Breast epithelium (tissue), 3 donors: ENCODE measurements at regions not wholly inside any gene's neighbourhood (a gene's known extent, or its start where the extent isn't known, plus 50 kb on each side); places are given as distances from the start of the nearest gene placed in this dataset.

Source experiments
- CTCF ChIP-seq, 3 donors: fragments of 450-650 bp; IDR thresholded peaks; one replicate each; pipeline ENCODE4 v1.5.1; 2016 to 2017; ENCODE audit warnings: antibody characterized with exemption in 3 of 3, mild to moderate bottlenecking in 3 of 3, moderate library complexity in 3 of 3
- POLR2A ChIP-seq: fragments of 450-650 bp; IDR thresholded peaks from one replicate; pipeline ENCODE4 v1.6.1; 2016; ENCODE audit warnings: antibody characterized with exemption, mild to moderate bottlenecking, moderate library complexity

DNA sequence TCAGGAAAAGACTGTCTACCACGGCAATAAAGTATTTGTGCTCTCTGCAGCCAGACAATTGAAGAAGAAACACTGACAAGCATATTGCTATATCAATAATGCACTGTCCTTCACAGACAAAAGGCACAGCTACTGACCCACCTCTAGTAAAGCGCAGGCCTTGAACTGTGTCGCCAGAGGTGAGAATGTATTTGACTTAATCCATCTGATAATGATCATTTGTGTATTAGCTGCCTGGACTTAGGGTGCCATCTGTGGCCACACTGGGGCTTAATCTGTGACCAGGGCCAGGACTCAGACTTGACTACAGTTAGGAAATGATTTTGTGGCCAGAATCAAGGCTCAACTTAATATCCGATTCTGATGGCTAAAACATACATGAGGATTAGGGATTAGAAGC, 260.4 kb downstream of the SMARCA1 start:
- TF ChIP-seq CTCF (IDR thresholded peaks at IDR 0.05) (no peak), POLR2A (no peak)
